A673 (cell line): ENCODE measurements at regions not wholly inside any gene's neighbourhood (a gene's known extent, or its start where the extent isn't known, plus 50 kb on each side); places are given as distances from the start of the nearest gene placed in this dataset.

ENCODE experiments used
- BruUV-seq: library from RNA; stranded (reverse); fragments of 400-500 nt; replicated peaks from 2 replicates; lab custom pipeline; 2021; lab: Mats Ljungman, UMichigan
- CTCF ChIA-PET: fragments of 300-600 bp; sonication (Branson Sonifier 250); formaldehyde crosslinking; loops from one replicate; lab custom pipeline; 2022; ENCODE audit warnings: antibody characterized with exemption; lab: Charles Lee
- POLR2A ChIA-PET: fragments of 300-600 bp; sonication (Branson Sonifier 250); formaldehyde crosslinking; loops from one replicate; lab custom pipeline; 2022; ENCODE audit warnings: antibody characterized with exemption; ENCODE audit not compliant: low non-redundant PET; lab: Charles Lee
- DNase-seq: peaks from one replicate; pipeline ENCODE4 v3.0.0-alpha.2; 2015; ENCODE audit warnings: low spot score
- H3K27ac ChIP-seq: fragments of 200-600 bp; sonication (generic); 2 replicates; pipeline ENCODE4 v1.5.1; 2016; ENCODE audit warnings: mixed run types, low read depth, mild to moderate bottlenecking, mixed read lengths, antibody characterized with exemption, low read length; ENCODE audit not compliant: poor library complexity, severe bottlenecking
- H3K27me3 ChIP-seq: fragments of 200-600 bp; sonication (generic); replicated peaks from 2 replicates; pipeline ENCODE4 v1.6.1; 2017; ENCODE audit warnings: mixed run types, low read depth, mild to moderate bottlenecking, mixed read lengths, antibody characterized with exemption, low read length; ENCODE audit not compliant: insufficient read depth, poor library complexity
- H3K36me3 ChIP-seq: fragments of 200-600 bp; sonication (generic); 2 replicates; pipeline ENCODE4 v1.6.1; 2016; ENCODE audit warnings: mixed run types, mild to moderate bottlenecking, mixed read lengths, antibody characterized with exemption, low read length; ENCODE audit not compliant: insufficient read depth, poor library complexity, severe bottlenecking
- H3K4me1 ChIP-seq: fragments of 200-600 bp; sonication (generic); 2 replicates; pipeline ENCODE4 v1.6.1; 2017; ENCODE audit warnings: mixed run types, mild to moderate bottlenecking, mixed read lengths, antibody characterized with exemption, low read length; ENCODE audit not compliant: insufficient read depth, poor library complexity, severe bottlenecking
- H3K4me3 ChIP-seq: fragments of 200-600 bp; sonication (generic); 2 replicates; pipeline ENCODE4 v1.5.1; 2016; ENCODE audit warnings: low read depth, mixed run types, mild to moderate bottlenecking, mixed read lengths, low read length; ENCODE audit not compliant: poor library complexity, severe bottlenecking
- H3K9me3 ChIP-seq: fragments of 200-600 bp; sonication (generic); 2 replicates; pipeline ENCODE4 v1.6.1; 2016; ENCODE audit warnings: mixed run types, low read depth, mild to moderate bottlenecking, mixed read lengths, antibody characterized with exemption, low read length; ENCODE audit not compliant: poor library complexity, severe bottlenecking
- EZH2 ChIP-seq: fragments of 200-600 bp; sonication (generic); IDR thresholded peaks from 2 replicates; pipeline ENCODE4 v1.6.1; 2017; ENCODE audit warnings: borderline replicate concordance, low read depth, mild to moderate bottlenecking, mixed read lengths, antibody characterized with exemption, low read length; ENCODE audit not compliant: poor library complexity, severe bottlenecking
- intact Hi-C: fragments of 100-400 bp; cut with micrococcal nuclease; formaldehyde crosslinking; loops from one replicate; pipeline ENCODE4 v1.10.0; 2022; ENCODE audit not compliant: unreplicated experiment
- TF ChIP-seq, protein P1 (sequence below): fragments of 300-800, 200-600 bp; sonication (generic); conservative IDR thresholded peaks from 2 replicates; pipeline ENCODE4 v1.5.1; 2017; ENCODE audit warnings: low read depth, mild to moderate bottlenecking, antibody characterized with exemption, low read length, moderate library complexity, mixed read lengths

- CTCF ChIA-PET: no interaction called here
- Histone ChIP-seq H3K27me3 (no peaks in the 10 kb centered on the region), H3K4me1 (no peaks in the 10 kb centered on the region), H3K4me3 (no peak overlapping the region), H3K36me3 (no peaks in the 10 kb centered on the region), H3K9me3 (no peaks in the 10 kb centered on the region), H3K27ac (no peak overlapping the region)
- no peak for DNase-seq
- intact Hi-C loops: no loop called here
- BruUV-seq: no TSS peak
- POLR2A ChIA-PET: no interaction called here
- TF ChIP-seq EZH2: no peak
Observed at GRCh38 chr9:106531491-106531890, 331.5 kb upstream of the ZNF462 start.

DNA sequence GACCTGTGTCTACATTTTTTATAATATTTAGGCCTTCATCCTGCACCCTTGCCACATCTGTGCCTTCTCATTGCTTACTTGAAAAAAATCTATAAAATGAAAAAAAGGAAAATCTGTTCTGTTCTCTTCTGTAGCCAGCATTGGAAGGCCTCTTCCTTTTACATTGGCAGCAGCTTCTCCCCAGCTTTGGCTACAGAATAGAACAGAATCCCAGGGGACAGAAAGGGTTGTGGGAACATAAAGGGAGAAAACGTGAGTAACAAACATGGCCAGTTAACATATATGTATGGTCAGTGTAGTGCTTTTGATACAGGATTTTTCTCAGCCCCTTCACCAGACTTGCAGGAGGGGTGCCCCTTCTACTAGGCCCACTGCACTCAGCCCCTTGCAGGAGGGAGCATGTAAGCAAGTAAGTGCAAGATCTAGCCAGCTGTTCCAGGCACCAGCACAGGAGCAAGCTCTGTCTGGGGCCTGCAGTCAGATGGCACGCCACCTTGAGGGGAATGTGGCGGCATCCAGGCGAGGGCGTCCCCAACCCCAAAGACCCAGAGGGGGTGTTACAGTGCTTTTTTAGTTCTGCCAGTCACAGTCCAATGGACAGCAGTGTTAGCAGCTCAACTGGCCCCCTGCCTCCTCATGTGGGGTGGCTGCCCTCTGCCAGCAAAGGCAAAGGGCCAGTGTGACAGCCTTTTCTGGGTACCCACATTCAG, 330.5 kb upstream of the ZNF462 start:
- H3K36me3 ChIP-seq: no peaks in the 10 kb centered on the region
- no peak overlapping the region for H3K4me3 ChIP-seq
- DNase-seq: no peak
- TF ChIP-seq, protein P1, sequence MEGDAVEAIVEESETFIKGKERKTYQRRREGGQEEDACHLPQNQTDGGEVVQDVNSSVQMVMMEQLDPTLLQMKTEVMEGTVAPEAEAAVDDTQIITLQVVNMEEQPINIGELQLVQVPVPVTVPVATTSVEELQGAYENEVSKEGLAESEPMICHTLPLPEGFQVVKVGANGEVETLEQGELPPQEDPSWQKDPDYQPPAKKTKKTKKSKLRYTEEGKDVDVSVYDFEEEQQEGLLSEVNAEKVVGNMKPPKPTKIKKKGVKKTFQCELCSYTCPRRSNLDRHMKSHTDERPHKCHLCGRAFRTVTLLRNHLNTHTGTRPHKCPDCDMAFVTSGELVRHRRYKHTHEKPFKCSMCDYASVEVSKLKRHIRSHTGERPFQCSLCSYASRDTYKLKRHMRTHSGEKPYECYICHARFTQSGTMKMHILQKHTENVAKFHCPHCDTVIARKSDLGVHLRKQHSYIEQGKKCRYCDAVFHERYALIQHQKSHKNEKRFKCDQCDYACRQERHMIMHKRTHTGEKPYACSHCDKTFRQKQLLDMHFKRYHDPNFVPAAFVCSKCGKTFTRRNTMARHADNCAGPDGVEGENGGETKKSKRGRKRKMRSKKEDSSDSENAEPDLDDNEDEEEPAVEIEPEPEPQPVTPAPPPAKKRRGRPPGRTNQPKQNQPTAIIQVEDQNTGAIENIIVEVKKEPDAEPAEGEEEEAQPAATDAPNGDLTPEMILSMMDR: no peak
- no peak for TF ChIP-seq EZH2
- ChIA-PET CTCF (no interaction called here), POLR2A (no interaction called here)
- no peaks in the 10 kb centered on the region for H3K27me3 ChIP-seq
- H3K27ac ChIP-seq: no peak overlapping the region
- BruUV-seq: no TSS peak
- intact Hi-C loops: no loop called here
- H3K9me3 ChIP-seq: no peaks in the 10 kb centered on the region
- H3K4me1 ChIP-seq: no peaks in the 10 kb centered on the region

DNA sequence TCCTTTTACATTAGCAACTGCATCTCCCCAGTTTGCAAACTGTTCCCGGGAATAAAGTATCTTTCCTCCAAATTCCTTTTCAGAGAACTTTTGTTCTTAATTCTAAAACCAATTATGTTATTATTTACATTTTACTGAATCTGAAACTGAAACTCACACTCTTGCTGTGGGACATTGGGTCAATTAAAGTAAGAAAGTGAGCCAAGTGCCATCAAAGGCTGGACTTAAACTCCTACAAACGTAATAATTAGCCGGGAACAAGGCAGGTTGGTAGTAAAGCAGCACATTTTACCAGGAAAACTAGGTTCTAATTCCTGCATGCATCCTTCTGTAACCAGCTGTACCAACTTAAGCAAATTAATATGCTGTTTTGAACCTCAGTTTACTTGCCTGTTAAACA, 328.2 kb upstream of the ZNF462 start:
- no peak overlapping the region for H3K27ac ChIP-seq
- no peaks in the 10 kb centered on the region for H3K9me3 ChIP-seq
- no peaks in the 10 kb centered on the region for H3K36me3 ChIP-seq
- BruUV-seq: no TSS peak
- intact Hi-C loops: no loop called here
- no peaks in the 10 kb centered on the region for H3K27me3 ChIP-seq
- no peak overlapping the region for H3K4me3 ChIP-seq
- ChIA-PET POLR2A (no interaction called here), CTCF (no interaction called here)
- TF ChIP-seq, protein P1: no peak
- no peak for TF ChIP-seq EZH2
- H3K4me1 ChIP-seq: no peaks in the 10 kb centered on the region
- no peak for DNase-seq

GRCh38 chr9:106535439-106535838, 327.5 kb upstream of the ZNF462 start:
- TF ChIP-seq EZH2: no peak
- TF ChIP-seq, protein P1: no peak
- ChIA-PET POLR2A (no interaction called here), CTCF (no interaction called here)
- Histone ChIP-seq H3K4me1 (no peaks in the 10 kb centered on the region), H3K27me3 (no peaks in the 10 kb centered on the region), H3K9me3 (no peaks in the 10 kb centered on the region), H3K36me3 (no peaks in the 10 kb centered on the region), H3K27ac (no peak overlapping the region), H3K4me3 (no peak overlapping the region)
- DNase-seq: no peak
- BruUV-seq: no TSS peak
- intact Hi-C loops: no loop called here
